Calu3 (cell line): ENCODE measurements at regions not wholly inside any gene's neighbourhood (a gene's known extent, or its start where the extent isn't known, plus 50 kb on each side); places are given as distances from the start of the nearest gene placed in this dataset.

Source experiments
- BruUV-seq: library from RNA; stranded (reverse); fragments of 400-500 nt; replicated peaks from 2 replicates; lab custom pipeline; 2021; lab: Mats Ljungman, UMichigan
- CTCF ChIA-PET: fragments of 300-600 bp; sonication (Branson Sonifier 250); formaldehyde crosslinking; loops from one replicate; lab custom pipeline; 2022; ENCODE audit warnings: antibody characterized with exemption; lab: Charles Lee
- DNase-seq: peaks from one replicate; pipeline ENCODE4 v3.0.0; 2022
- H3K27ac Mint-ChIP-seq: one replicate; pipeline ENCODE4 v1.8.0; 2022; ENCODE audit warnings: mixed read lengths; ENCODE audit not compliant: unreplicated experiment
- H3K27me3 Mint-ChIP-seq: one replicate; pipeline ENCODE4 v1.8.0; 2022; ENCODE audit warnings: mixed read lengths; ENCODE audit not compliant: unreplicated experiment
- H3K36me3 Mint-ChIP-seq: one replicate; pipeline ENCODE4 v1.8.0; 2022; ENCODE audit warnings: mild to moderate bottlenecking, moderate library complexity, mixed read lengths; ENCODE audit not compliant: insufficient read depth, unreplicated experiment
- H3K4me1 Mint-ChIP-seq: one replicate; pipeline ENCODE4 v1.8.0; 2022; ENCODE audit warnings: mild to moderate bottlenecking, low read depth, mixed read lengths; ENCODE audit not compliant: unreplicated experiment
- H3K4me3 Mint-ChIP-seq: one replicate; pipeline ENCODE4 v1.8.0; 2022; ENCODE audit warnings: mild to moderate bottlenecking, low read depth, moderate library complexity, mixed read lengths; ENCODE audit not compliant: unreplicated experiment
- H3K9me3 Mint-ChIP-seq: one replicate; pipeline ENCODE4 v1.8.0; 2022; ENCODE audit warnings: low read depth, mixed read lengths; ENCODE audit not compliant: unreplicated experiment
- intact Hi-C: fragments of 100-400 bp; cut with micrococcal nuclease; formaldehyde crosslinking; loops from one replicate; pipeline ENCODE4 v1.10.0; 2022; ENCODE audit not compliant: unreplicated experiment
- TF ChIP-seq, protein P1 (sequence below): fragments of 200-600 bp; IDR thresholded peaks from one replicate; pipeline ENCODE4 v1.8.0; 2022; ENCODE audit warnings: antibody characterized with exemption; ENCODE audit not compliant: unreplicated experiment

DNA sequence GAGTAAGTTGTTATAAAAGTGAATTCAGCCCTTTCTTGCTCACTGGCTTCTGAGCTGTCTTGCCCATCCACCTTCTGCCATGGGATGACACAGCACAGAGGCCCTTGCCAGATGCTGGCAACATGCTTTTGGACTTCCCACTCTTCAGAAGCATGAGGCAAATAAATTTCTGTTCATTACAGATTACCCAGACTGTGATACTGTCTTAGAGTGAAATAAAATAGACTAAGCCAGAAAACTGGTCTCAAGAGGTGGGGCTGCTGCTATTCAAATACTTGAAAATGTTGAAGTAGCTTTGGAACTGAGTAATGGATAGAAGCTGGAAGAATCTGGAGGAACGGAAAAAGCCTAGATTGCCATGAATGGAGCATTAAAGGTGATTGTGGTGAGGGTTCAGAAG, 170.4 kb downstream of the ZMAT3 start:
- Mint-ChIP-seq H3K9me3 (peaks cover 20% of the 10 kb centered on the region), H3K36me3 (no peaks in the 10 kb centered on the region), H3K4me3 (no peak overlapping the region), H3K4me1 (no peaks in the 10 kb centered on the region), H3K27me3 (no peaks in the 10 kb centered on the region), H3K27ac (no peak overlapping the region)
- CTCF ChIA-PET = no interaction called here
- no TSS peak for BruUV-seq
- TF ChIP-seq, protein P1, sequence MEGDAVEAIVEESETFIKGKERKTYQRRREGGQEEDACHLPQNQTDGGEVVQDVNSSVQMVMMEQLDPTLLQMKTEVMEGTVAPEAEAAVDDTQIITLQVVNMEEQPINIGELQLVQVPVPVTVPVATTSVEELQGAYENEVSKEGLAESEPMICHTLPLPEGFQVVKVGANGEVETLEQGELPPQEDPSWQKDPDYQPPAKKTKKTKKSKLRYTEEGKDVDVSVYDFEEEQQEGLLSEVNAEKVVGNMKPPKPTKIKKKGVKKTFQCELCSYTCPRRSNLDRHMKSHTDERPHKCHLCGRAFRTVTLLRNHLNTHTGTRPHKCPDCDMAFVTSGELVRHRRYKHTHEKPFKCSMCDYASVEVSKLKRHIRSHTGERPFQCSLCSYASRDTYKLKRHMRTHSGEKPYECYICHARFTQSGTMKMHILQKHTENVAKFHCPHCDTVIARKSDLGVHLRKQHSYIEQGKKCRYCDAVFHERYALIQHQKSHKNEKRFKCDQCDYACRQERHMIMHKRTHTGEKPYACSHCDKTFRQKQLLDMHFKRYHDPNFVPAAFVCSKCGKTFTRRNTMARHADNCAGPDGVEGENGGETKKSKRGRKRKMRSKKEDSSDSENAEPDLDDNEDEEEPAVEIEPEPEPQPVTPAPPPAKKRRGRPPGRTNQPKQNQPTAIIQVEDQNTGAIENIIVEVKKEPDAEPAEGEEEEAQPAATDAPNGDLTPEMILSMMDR = no peak
- DNase-seq = no peak
- intact Hi-C loops = no loop called here

DNA sequence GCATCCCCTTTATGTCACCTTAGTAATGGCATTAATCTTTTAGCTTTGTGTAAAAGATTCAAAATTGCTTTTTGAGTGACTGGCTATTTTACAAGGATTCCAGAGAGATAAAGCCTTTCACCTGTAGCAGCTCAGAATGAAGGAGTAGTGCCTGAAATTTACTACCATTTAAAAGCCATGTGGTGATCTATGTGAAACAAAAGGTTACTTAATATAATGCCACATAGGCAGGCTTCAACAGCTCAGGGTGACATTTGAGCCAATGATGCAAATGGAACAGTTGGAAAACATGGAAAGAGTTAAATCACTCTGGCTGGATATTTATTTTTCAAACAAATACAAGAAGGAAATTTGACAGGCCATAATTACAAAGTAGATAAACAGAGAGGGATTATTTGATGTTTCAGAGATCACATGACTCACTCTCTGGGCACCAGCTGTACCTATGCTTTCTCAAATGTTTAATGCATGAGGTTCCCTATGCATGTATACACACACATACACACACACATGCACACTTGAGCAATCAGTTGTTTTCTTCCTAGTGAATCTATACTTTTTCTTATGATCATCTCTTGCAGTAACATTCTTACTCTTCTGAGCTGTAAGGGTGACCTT, 171.5 kb downstream of the ZMAT3 start:
- TF ChIP-seq, protein P1 = no peak
- intact Hi-C loops = no loop called here
- no peak overlapping the region for H3K4me3 Mint-ChIP-seq
- H3K36me3 Mint-ChIP-seq = no peaks in the 10 kb centered on the region
- H3K4me1 Mint-ChIP-seq = no peaks in the 10 kb centered on the region
- no peak for DNase-seq
- H3K9me3 Mint-ChIP-seq = peaks cover 15% of the 10 kb centered on the region
- H3K27ac Mint-ChIP-seq = no peak overlapping the region
- BruUV-seq = no TSS peak
- H3K27me3 Mint-ChIP-seq = no peaks in the 10 kb centered on the region
- CTCF ChIA-PET = no interaction called here

DNA sequence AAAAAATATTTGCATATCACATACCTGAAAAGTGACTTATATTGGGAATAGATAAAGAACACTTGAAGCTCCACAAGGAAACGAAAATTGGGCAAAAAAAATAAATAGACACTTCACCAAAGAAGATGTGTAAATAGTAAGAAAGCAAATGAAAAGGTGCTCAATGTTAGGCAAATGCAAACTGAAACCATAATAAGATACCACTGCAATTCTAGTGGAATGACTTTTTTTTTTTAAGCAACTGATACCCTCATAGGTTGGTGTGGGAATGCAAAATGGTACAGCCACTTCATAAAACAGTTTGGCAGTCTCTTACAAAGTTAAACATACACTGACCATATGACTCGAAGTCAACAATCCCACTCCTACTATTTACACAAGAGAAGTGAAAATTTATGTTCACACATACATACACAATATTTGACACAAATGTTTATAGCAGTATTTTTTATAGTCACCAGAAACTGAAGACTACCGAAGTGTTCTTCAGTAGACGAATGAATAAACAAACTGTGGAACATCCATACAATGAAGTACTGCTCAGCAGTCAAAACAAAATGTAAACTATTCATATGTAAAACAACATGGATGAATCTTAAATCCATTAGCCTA, 176.3 kb downstream of the ZMAT3 start:
- no TSS peak for BruUV-seq
- H3K4me1 Mint-ChIP-seq = no peaks in the 10 kb centered on the region
- H3K36me3 Mint-ChIP-seq = no peaks in the 10 kb centered on the region
- CTCF ChIA-PET = interaction anchor here (0.7 kb wide), 1 partner anchor 247 kb away, joined by 3 read pairs; no protein-coding TSS in a partner anchor
- TF ChIP-seq, protein P1 = no peak
- H3K4me3 Mint-ChIP-seq = no peak overlapping the region
- no peak overlapping the region for H3K27ac Mint-ChIP-seq
- intact Hi-C loops = no loop called here
- no peak for DNase-seq
- peaks cover 11% of the 10 kb centered on the region for H3K9me3 Mint-ChIP-seq
- no peaks in the 10 kb centered on the region for H3K27me3 Mint-ChIP-seq
